Natural killer cell treated with Interleukin-12 subunit alpha and Interleukin-12 subunit beta and Interleukin-15 and Interleukin-18, amount 100 ng/mL, for 72 hours (primary cell): ENCODE measurements at regions not wholly inside any gene's neighbourhood (a gene's known extent, or its start where the extent isn't known, plus 50 kb on each side); places are given as distances from the start of the nearest gene placed in this dataset.
"Not testable (repeated sequence)": the region's sequence is repeated elsewhere in the genome, so short reads cannot be mapped to it uniquely, and the experiment has no call there.

Source experiments
- ATAC-seq, 2 donors: fragments of 150-1000 bp; cut with Tn5 transposase in 1 of 2; sonication (Bioruptor Pico), chemical (Tn5 transposase) in 1 of 2; 2 replicates each; pipeline ENCODE4 v1.10.0; 2021
- DNase-seq: peaks from one replicate; pipeline ENCODE4 v3.0.0; 2022; ENCODE audit warnings: low spot score
- H3K27ac Mint-ChIP-seq, 2 donors: 1 replicate in 1 of 2; 2 replicates in 1 of 2; pipeline ENCODE4 v1.8.0; 2022; ENCODE audit warnings: mixed read lengths in 2 of 2, mild to moderate bottlenecking in 1 of 2, moderate library complexity in 1 of 2
- H3K27me3 Mint-ChIP-seq, 2 donors: 1 replicate in 1 of 2; 2 replicates in 1 of 2; pipeline ENCODE4 v1.8.0; 2022; ENCODE audit warnings: mixed read lengths in 2 of 2
- H3K36me3 Mint-ChIP-seq: one replicate; pipeline ENCODE4 v1.8.0; 2022; ENCODE audit warnings: mixed read lengths
- H3K4me1 Mint-ChIP-seq, 2 donors: 1 replicate in 1 of 2; 2 replicates in 1 of 2; pipeline ENCODE4 v1.8.0; 2022; ENCODE audit warnings: low read depth in 2 of 2, mixed read lengths in 2 of 2, mild to moderate bottlenecking in 1 of 2
- H3K4me3 Mint-ChIP-seq: one replicate; pipeline ENCODE4 v1.8.0; 2022; ENCODE audit warnings: mixed read lengths
- H3K9me3 Mint-ChIP-seq: 2 replicates; pipeline ENCODE4 v1.8.0; 2022; ENCODE audit warnings: mixed read lengths

GRCh38 chr11:22001803-22002202 is 191.1 kb upstream of the ANO5 start:
- H3K9me3 Mint-ChIP-seq: peaks cover 27% of the 10 kb centered on the region
- not testable (repeated sequence) for ATAC-seq, H3K4me1 Mint-ChIP-seq, H3K4me3 Mint-ChIP-seq, DNase-seq, H3K27ac Mint-ChIP-seq, H3K36me3 Mint-ChIP-seq, H3K27me3 Mint-ChIP-seq

GRCh38 chr11:22006901-22007300 is 186.0 kb upstream of the ANO5 start:
- peaks cover 6% of the 10 kb centered on the region for H3K36me3 Mint-ChIP-seq
- DNase-seq: no peak
- no peaks in the 10 kb centered on the region for H3K4me1 Mint-ChIP-seq
- H3K9me3 Mint-ChIP-seq: peaks cover 18% of the 10 kb centered on the region
- H3K4me3 Mint-ChIP-seq: no peak overlapping the region
- no peak overlapping the region for H3K27ac Mint-ChIP-seq
- ATAC-seq: no peak
- H3K27me3 Mint-ChIP-seq: no peaks in the 10 kb centered on the region

GRCh38 chr11:22031791-22032190 is 161.1 kb upstream of the ANO5 start:
- Mint-ChIP-seq H3K27ac (no peak overlapping the region), H3K4me3 (no peak overlapping the region), H3K9me3 (peaks cover 24% of the 10 kb centered on the region), H3K36me3 (peaks cover 2% of the 10 kb centered on the region), H3K27me3 (no peaks in the 10 kb centered on the region), H3K4me1 (no peaks in the 10 kb centered on the region)
- ATAC-seq (no peak), DNase-seq (no peak)

- Mint-ChIP-seq H3K27me3 (no peaks in the 10 kb centered on the region), H3K27ac (no peak overlapping the region), H3K36me3 (peaks cover 4% of the 10 kb centered on the region), H3K4me3 (no peak overlapping the region), H3K9me3 (peaks cover 7% of the 10 kb centered on the region), H3K4me1 (no peaks in the 10 kb centered on the region)
- ATAC-seq: no peak
- DNase-seq: no peak
These were observed 155.4 kb upstream of the ANO5 start for GRCh38 chr11:22037505-22037904.

- ATAC-seq: no peak
- Mint-ChIP-seq H3K27ac (no peak overlapping the region), H3K4me3 (no peak overlapping the region), H3K27me3 (no peaks in the 10 kb centered on the region), H3K36me3 (peaks cover 4% of the 10 kb centered on the region), H3K9me3 (peaks cover 3% of the 10 kb centered on the region), H3K4me1 (no peaks in the 10 kb centered on the region)
- no peak for DNase-seq
These were observed 151.8 kb upstream of the ANO5 start for GRCh38 chr11:22041039-22041438.

GRCh38 chr11:22042081-22042480 is 150.8 kb upstream of the ANO5 start:
- DNase-seq: no peak
- Mint-ChIP-seq H3K4me3 (no peak overlapping the region), H3K36me3 (no peaks in the 10 kb centered on the region), H3K9me3 (peaks cover under 1% of the 10 kb centered on the region), H3K4me1 (no peaks in the 10 kb centered on the region), H3K27me3 (no peaks in the 10 kb centered on the region), H3K27ac (no peak overlapping the region)
- no peak for ATAC-seq

- H3K4me1 Mint-ChIP-seq: no peaks in the 10 kb centered on the region
- H3K27me3 Mint-ChIP-seq: no peaks in the 10 kb centered on the region
- no peak for ATAC-seq
- no peak overlapping the region for H3K27ac Mint-ChIP-seq
- H3K9me3 Mint-ChIP-seq: peaks cover 4% of the 10 kb centered on the region
- DNase-seq: no peak
- no peak overlapping the region for H3K4me3 Mint-ChIP-seq
- no peaks in the 10 kb centered on the region for H3K36me3 Mint-ChIP-seq
These were observed 148.8 kb upstream of the ANO5 start for GRCh38 chr11:22044126-22044525.

GRCh38 chr11:22049276-22049675 is 143.6 kb upstream of the ANO5 start:
- ATAC-seq (no peak), DNase-seq (no peak)
- Mint-ChIP-seq H3K4me1 (no peaks in the 10 kb centered on the region), H3K27me3 (no peaks in the 10 kb centered on the region), H3K27ac (no peak overlapping the region), H3K4me3 (no peak overlapping the region), H3K36me3 (peaks cover 8% of the 10 kb centered on the region), H3K9me3 (peaks cover 17% of the 10 kb centered on the region)

- peaks cover 5% of the 10 kb centered on the region for H3K36me3 Mint-ChIP-seq
- H3K27ac Mint-ChIP-seq: no peak overlapping the region
- DNase-seq: no peak
- no peaks in the 10 kb centered on the region for H3K27me3 Mint-ChIP-seq
- ATAC-seq: no peak
- H3K4me1 Mint-ChIP-seq: no peaks in the 10 kb centered on the region
- peaks cover 27% of the 10 kb centered on the region for H3K9me3 Mint-ChIP-seq
- no peak overlapping the region for H3K4me3 Mint-ChIP-seq
These were observed 127.4 kb upstream of the ANO5 start for GRCh38 chr11:22065472-22065871.

- Mint-ChIP-seq H3K36me3 (peaks cover 5% of the 10 kb centered on the region), H3K4me1 (no peaks in the 10 kb centered on the region)
These were observed 123.0 kb upstream of the ANO5 start for GRCh38 chr11:22069844-22070243.

GRCh38 chr11:22076271-22076930 is 116.5 kb upstream of the ANO5 start:
- no peak for ATAC-seq
- Mint-ChIP-seq H3K36me3 (no peaks in the 10 kb centered on the region), H3K27ac (no peak overlapping the region), H3K27me3 (no peaks in the 10 kb centered on the region), H3K9me3 (peaks cover 14% of the 10 kb centered on the region), H3K4me1 (no peaks in the 10 kb centered on the region), H3K4me3 (no peak overlapping the region)
- DNase-seq: no peak

More at GRCh38 chr11:22069844-22070243, 123.0 kb upstream of the ANO5 start:
- H3K9me3 Mint-ChIP-seq: peaks cover 30% of the 10 kb centered on the region
- H3K27ac Mint-ChIP-seq: no peak overlapping the region
- DNase-seq (no peak), ATAC-seq (no peak)
- no peaks in the 10 kb centered on the region for H3K27me3 Mint-ChIP-seq
- no peak overlapping the region for H3K4me3 Mint-ChIP-seq

GRCh38 chr11:22078063-22078462 is 114.8 kb upstream of the ANO5 start:
- no peaks in the 10 kb centered on the region for H3K4me1 Mint-ChIP-seq
- no peak overlapping the region for H3K27ac Mint-ChIP-seq
- peaks cover 16% of the 10 kb centered on the region for H3K9me3 Mint-ChIP-seq
- no peaks in the 10 kb centered on the region for H3K36me3 Mint-ChIP-seq
- no peaks in the 10 kb centered on the region for H3K27me3 Mint-ChIP-seq
- no peak overlapping the region for H3K4me3 Mint-ChIP-seq
- ATAC-seq: no peak
- DNase-seq: no peak

- H3K36me3 Mint-ChIP-seq: no peaks in the 10 kb centered on the region
- no peak overlapping the region for H3K27ac Mint-ChIP-seq
- no peak overlapping the region for H3K4me3 Mint-ChIP-seq
- H3K27me3 Mint-ChIP-seq: no peaks in the 10 kb centered on the region
- ATAC-seq (no peak), DNase-seq (no peak)
- H3K4me1 Mint-ChIP-seq: no peaks in the 10 kb centered on the region
- H3K9me3 Mint-ChIP-seq: peaks cover 13% of the 10 kb centered on the region
These were observed 113.6 kb upstream of the ANO5 start for GRCh38 chr11:22079133-22079872.

GRCh38 chr11:22082178-22082577 is 110.7 kb upstream of the ANO5 start:
- Mint-ChIP-seq H3K4me1 (no peaks in the 10 kb centered on the region), H3K27me3 (no peaks in the 10 kb centered on the region), H3K4me3 (no peak overlapping the region), H3K36me3 (no peaks in the 10 kb centered on the region), H3K27ac (no peak overlapping the region), H3K9me3 (peaks cover 10% of the 10 kb centered on the region)
- ATAC-seq (no peak), DNase-seq (no peak)
